ENCODE measurements at regions not wholly inside any gene's neighbourhood (a gene's known extent, or its start where the extent isn't known, plus 50 kb on each side); places are given as distances from the start of the nearest gene placed in this dataset.

DNA sequence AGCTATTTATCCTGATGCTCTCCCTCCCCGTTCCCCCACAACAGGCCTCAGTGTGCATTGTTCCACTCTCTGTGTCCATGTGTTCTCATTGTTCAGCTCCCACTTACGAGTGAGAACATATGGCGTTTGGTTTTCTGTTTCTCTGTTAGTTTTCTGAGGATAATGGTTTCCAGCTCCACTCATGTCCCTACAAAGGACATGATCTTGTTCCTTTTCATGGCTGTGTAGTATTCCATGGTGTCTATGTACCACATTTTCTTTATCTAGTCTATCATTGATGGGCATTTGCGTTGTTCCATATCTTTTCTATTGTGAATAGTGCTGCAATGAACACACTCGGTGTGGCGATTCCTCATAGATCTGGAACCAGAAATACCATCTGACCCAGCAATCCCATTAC is 225.9 kb upstream of the CDH4 start:
- Mint-ChIP-seq H3K9me3 (peaks cover 0 to 20% (median 4%) of the 10 kb centered on the region in 9 donors), H3K36me3 (peaks cover 0 to 10% (median 0%) of the 10 kb centered on the region in 3 donors), H3K27ac (no peak overlapping the region), H3K4me3 (no peak overlapping the region), H3K4me1 (no peaks in the 10 kb centered on the region), H3K27me3 (peaks cover 0 to 5% (median 0%) of the 10 kb centered on the region in 5 donors)
- POLR2A ChIA-PET = no interaction called here
- no peak for ATAC-seq
- DNase-seq = no peak

GRCh38 chr20:61026731-61027130 is 225.3 kb upstream of the CDH4 start:
- peaks cover 0 to 20% (median 4%) of the 10 kb centered on the region in 9 donors for H3K9me3 Mint-ChIP-seq
- no peak overlapping the region for H3K4me3 Mint-ChIP-seq
- POLR2A ChIA-PET = no interaction called here

GRCh38 chr20:61027218-61027617 is 224.8 kb upstream of the CDH4 start:
- no peak for ATAC-seq
- POLR2A ChIA-PET = no interaction called here
- Mint-ChIP-seq H3K36me3 (peaks cover 0 to 10% (median 0%) of the 10 kb centered on the region in 3 donors), H3K4me1 (no peaks in the 10 kb centered on the region), H3K4me3 (no peak overlapping the region), H3K9me3 (peaks cover 0 to 20% (median 4%) of the 10 kb centered on the region in 9 donors), H3K27me3 (peaks cover 0 to 5% (median 0%) of the 10 kb centered on the region in 5 donors), H3K27ac (no peak overlapping the region)
- no peak for DNase-seq

More at GRCh38 chr20:61026731-61027130, 225.3 kb upstream of the CDH4 start:
- DNase-seq = no peak
- Mint-ChIP-seq H3K36me3 (peaks cover 0 to 10% (median 0%) of the 10 kb centered on the region in 3 donors), H3K27me3 (peaks cover 0 to 5% (median 0%) of the 10 kb centered on the region in 5 donors), H3K4me1 (no peaks in the 10 kb centered on the region), H3K27ac (no peak overlapping the region)
- ATAC-seq = no peak

GRCh38 chr20:61030130-61030529 is 221.9 kb upstream of the CDH4 start:
- POLR2A ChIA-PET = no interaction called here
- Mint-ChIP-seq H3K4me1 (no peaks in the 10 kb centered on the region), H3K9me3 (peaks cover 2 to 20% (median 9%) of the 10 kb centered on the region in 9 donors), H3K27me3 (peaks cover 0 to 5% (median 0%) of the 10 kb centered on the region in 5 donors), H3K27ac (no peak overlapping the region), H3K36me3 (peaks cover 0 to 10% (median 0%) of the 10 kb centered on the region in 3 donors), H3K4me3 (no peak overlapping the region)
- ATAC-seq = no peak
- no peak for DNase-seq

DNA sequence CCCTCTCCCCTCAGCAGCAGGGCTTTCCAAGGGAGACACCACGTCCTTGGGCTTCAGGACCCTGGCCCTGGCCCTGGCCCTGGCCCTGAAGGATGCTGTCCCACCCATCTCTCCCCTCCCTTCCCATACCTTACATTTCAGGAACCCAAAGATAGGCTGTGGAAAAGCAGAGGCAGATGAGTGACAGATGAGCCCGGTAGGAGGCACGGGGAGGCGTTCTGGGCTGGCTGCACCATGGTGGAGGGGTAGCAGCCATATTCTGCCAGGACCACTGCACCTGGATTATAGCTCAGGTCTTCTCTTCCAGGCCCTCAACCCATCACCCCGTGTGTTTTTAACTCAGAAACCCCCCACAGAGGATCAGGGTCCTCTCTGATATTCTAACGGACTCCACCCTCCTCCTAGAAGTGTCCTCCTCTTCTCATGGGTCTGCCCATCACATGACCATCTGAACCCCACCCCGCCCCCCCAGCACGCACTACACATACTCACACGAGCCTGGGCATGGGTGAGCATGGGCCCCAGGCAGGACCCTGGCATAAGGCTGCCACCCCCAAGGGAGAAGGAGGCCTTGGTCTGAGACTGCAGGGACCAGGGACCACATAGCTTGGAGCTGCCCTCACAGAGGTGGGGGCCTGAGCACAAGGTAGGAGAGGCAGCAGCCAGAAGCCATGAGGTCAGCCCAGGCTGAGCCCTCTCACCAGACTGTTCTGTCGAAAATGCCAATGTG is 220.8 kb upstream of the CDH4 start:
- DNase-seq = no peak
- Mint-ChIP-seq H3K27ac (no peak overlapping the region), H3K9me3 (peaks cover 1 to 26% (median 9%) of the 10 kb centered on the region in 9 donors), H3K27me3 (peaks cover 0 to 5% (median 0%) of the 10 kb centered on the region in 5 donors), H3K36me3 (peaks cover 0 to 10% (median 0%) of the 10 kb centered on the region in 3 donors), H3K4me3 (no peak overlapping the region), H3K4me1 (no peaks in the 10 kb centered on the region)
- no peak for ATAC-seq
- POLR2A ChIA-PET = no interaction called here

- no peak overlapping the region for H3K4me3 Mint-ChIP-seq
- no peaks in the 10 kb centered on the region for H3K4me1 Mint-ChIP-seq
- H3K36me3 Mint-ChIP-seq = peaks cover 0 to 11% (median 0%) of the 10 kb centered on the region in 3 donors
- no peak overlapping the region for H3K27ac Mint-ChIP-seq
- POLR2A ChIA-PET = no interaction called here
- H3K9me3 Mint-ChIP-seq = peaks cover 0 to 38% (median 6%) of the 10 kb centered on the region in 9 donors
- DNase-seq = no peak
- H3K27me3 Mint-ChIP-seq = peaks cover 0 to 9% (median 0%) of the 10 kb centered on the region in 5 donors
- no peak for ATAC-seq
These were observed 214.6 kb upstream of the CDH4 start for GRCh38 chr20:61037498-61037897.

GRCh38 chr20:61041481-61041880 is 210.6 kb upstream of the CDH4 start:
- Mint-ChIP-seq H3K27ac (no peak overlapping the region), H3K9me3 (peaks cover 0 to 18% (median 6%) of the 10 kb centered on the region in 9 donors), H3K36me3 (peaks cover 0 to 11% (median 0%) of the 10 kb centered on the region in 3 donors), H3K27me3 (peaks cover 0 to 11% (median 6%) of the 10 kb centered on the region in 5 donors), H3K4me1 (no peaks in the 10 kb centered on the region), H3K4me3 (no peak overlapping the region)
- POLR2A ChIA-PET = no interaction called here
- no peak for DNase-seq
- ATAC-seq = no peak

DNA sequence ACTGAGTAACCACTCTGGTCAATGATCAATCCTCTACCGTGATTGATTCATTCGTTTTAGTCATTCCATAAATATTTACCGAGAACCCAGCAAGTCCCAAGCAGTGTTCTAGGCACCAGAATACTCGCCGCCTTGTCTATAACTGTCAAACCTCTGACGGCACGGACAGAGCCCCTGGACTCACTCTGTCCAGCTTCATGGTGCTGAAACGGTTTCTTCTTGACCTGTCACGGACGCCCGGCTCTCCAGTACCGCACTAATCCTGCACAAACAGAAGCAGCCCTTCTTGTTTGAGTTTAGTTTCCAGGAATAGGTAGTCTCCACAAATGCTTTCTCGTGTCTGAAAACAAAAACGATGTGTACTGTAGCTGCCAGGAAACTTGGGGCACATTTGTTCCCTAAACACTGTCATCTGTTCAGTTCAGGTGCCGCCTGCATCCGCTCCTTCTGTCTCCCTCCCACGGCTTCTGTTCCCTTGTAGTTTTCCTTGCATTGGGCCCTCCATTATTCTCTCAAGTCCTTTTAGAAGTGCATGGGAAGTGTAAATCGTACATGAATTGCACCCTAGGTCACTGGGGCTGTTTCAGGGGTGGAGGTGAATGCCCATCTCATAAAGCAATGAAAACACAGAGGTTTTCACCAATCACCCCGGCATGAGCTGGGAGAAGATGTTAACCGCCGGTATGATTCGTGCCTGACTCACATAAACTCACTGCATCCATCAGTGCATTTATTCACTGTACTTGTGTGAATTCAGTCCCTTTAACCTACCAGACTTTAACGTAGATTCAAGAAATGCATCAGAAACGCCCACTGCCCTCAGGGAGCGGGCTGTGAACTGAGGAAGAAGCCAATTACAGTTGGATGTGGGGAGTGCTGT is 209.3 kb upstream of the CDH4 start:
- no peak for ATAC-seq
- Mint-ChIP-seq H3K36me3 (peaks cover 0 to 9% (median 0%) of the 10 kb centered on the region in 3 donors), H3K4me3 (no peak overlapping the region), H3K27ac (no peak overlapping the region), H3K9me3 (peaks cover 0 to 11% (median 2%) of the 10 kb centered on the region in 9 donors), H3K27me3 (peaks cover 0 to 11% (median 6%) of the 10 kb centered on the region in 5 donors), H3K4me1 (no peaks in the 10 kb centered on the region)
- POLR2A ChIA-PET = no interaction called here
- no peak for DNase-seq

DNA sequence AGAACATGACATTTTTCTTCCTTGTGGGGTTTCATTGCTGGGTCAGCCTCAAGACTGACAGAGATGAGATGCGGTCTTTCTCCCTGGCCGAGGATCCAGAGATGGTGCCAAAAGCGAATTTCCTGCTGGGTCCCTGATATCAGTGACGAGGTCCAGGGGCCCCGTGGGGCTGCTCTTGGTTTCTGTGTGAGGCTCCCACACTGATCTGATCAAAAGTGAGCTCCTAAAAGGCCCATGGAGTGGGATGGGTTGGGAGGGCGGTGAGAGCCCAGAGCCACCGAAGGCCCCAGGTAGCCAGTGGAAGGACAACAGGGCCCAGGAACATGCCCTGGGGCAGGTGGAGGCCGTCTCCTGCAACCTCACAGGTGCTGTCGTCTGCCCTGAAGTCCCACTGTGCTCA is 208.4 kb upstream of the CDH4 start:
- DNase-seq (no peak), ATAC-seq (no peak)
- Mint-ChIP-seq H3K27ac (no peak overlapping the region), H3K9me3 (peaks cover 0 to 7% (median 0%) of the 10 kb centered on the region in 9 donors), H3K4me3 (no peak overlapping the region), H3K4me1 (no peaks in the 10 kb centered on the region), H3K36me3 (peaks cover 0 to 7% (median 0%) of the 10 kb centered on the region in 3 donors), H3K27me3 (peaks cover 0 to 11% (median 6%) of the 10 kb centered on the region in 5 donors)
- POLR2A ChIA-PET = no interaction called here

- Mint-ChIP-seq H3K4me3 (no peak overlapping the region), H3K27me3 (peaks cover 0 to 11% (median 6%) of the 10 kb centered on the region in 5 donors), H3K9me3 (peaks cover 0 to 9% (median 0%) of the 10 kb centered on the region in 9 donors), H3K36me3 (peaks cover 0 to 7% (median 0%) of the 10 kb centered on the region in 3 donors), H3K27ac (no peak overlapping the region), H3K4me1 (no peaks in the 10 kb centered on the region)
- DNase-seq (no peak), ATAC-seq (no peak)
- POLR2A ChIA-PET = no interaction called here
These were observed 207.6 kb upstream of the CDH4 start for GRCh38 chr20:61044499-61044898.

DNA sequence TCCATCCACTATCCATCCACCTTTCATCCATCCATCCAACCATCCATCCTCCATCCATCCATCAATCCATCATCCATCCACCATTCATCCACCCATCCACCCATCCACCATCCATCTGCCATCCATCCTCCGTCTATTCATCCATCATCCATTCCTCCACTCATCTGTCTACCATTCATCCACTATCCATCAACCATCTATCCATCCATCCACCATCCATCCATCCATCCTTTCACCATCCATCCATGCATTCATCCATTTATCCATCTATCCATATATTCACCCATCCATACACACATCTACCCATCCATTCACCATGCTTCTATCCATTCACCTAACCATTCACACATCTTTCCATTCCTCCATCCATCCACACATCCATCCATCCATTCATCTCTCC is 207.0 kb upstream of the CDH4 start:
- H3K4me3 Mint-ChIP-seq = no peak overlapping the region
- DNase-seq (no peak), ATAC-seq (no peak)
- peaks cover 0 to 7% (median 0%) of the 10 kb centered on the region in 3 donors for H3K36me3 Mint-ChIP-seq
- H3K27me3 Mint-ChIP-seq = peaks cover 0 to 11% (median 6%) of the 10 kb centered on the region in 5 donors
- H3K9me3 Mint-ChIP-seq = peaks cover 0 to 9% (median 0%) of the 10 kb centered on the region in 9 donors
- POLR2A ChIA-PET = no interaction called here
- no peak overlapping the region for H3K27ac Mint-ChIP-seq
- H3K4me1 Mint-ChIP-seq = no peaks in the 10 kb centered on the region

DNA sequence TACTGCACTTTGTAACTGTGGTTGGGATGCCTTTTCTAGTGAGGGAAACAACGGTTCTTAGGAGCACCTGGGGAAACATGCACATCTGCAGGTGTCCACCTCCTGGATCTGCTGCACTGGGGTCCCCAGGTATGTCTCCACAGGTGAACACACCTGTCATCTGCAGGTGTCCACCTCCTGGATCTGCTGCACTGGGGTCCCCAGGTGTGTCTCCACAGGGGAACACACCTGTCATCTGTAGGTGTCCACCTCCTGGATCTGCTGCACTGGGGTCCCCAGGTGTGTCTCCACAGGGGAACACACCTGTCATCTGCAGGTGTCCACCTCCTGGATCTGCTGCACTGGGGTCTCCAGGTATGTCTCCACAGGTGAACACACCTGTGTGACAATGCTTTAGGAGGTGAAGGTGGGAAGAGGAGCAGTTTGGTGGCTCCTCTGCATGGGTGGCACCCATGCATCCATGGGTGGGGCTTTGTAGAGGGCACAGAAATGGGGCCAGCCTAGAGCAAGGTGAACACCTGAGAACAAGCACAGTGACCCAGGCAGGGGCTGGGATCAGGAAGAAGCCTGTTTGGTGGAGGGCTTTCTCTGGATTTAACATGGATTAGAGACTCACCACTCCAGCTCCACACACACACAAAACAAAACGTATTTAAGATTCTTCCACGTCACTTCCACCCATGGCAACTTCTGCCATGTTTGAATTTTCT is 206.0 kb upstream of the CDH4 start:
- Mint-ChIP-seq H3K36me3 (peaks cover 0 to 7% (median 0%) of the 10 kb centered on the region in 3 donors), H3K4me3 (no peak overlapping the region), H3K9me3 (peaks cover 0 to 9% (median 0%) of the 10 kb centered on the region in 9 donors), H3K27me3 (peaks cover 0 to 11% (median 6%) of the 10 kb centered on the region in 5 donors), H3K4me1 (no peaks in the 10 kb centered on the region), H3K27ac (no peak overlapping the region)
- POLR2A ChIA-PET = no interaction called here
- no peak for DNase-seq
- no peak for ATAC-seq
